SK-MEL-5 (cell line): ENCODE measurements at regions not wholly inside any gene's neighbourhood (a gene's known extent, or its start where the extent isn't known, plus 50 kb on each side); places are given as distances from the start of the nearest gene placed in this dataset.

Experiments
- DNase-seq: peaks from one replicate; pipeline ENCODE4 v3.0.0-alpha.2; 2016; ENCODE audit warnings: low read depth, low spot score
- in situ Hi-C: cut with HindIII; loops from 2 replicates; pipeline ENCODE4 v1.10.0; 2016; ENCODE audit warnings: low sequenced_read_pairs, high pct_unique_total_duplicates, low pct_unique_long_range_greater_than_20kb

- peak; percentile 13 for DNase-seq
- in situ Hi-C loops: no loop called here
Measured at GRCh38 chr5:68745448-68745847, 348.4 kb upstream of the SLC30A5 start.

- no peak for DNase-seq
- in situ Hi-C loops: no loop called here
Measured at GRCh38 chr5:68746220-68746619, 347.6 kb upstream of the SLC30A5 start.

GRCh38 chr5:68746643-68747420 lies 347.0 kb upstream of the SLC30A5 start:
- DNase-seq: no peak
- in situ Hi-C loops: no loop called here

- DNase-seq: no peak
- in situ Hi-C loops: no loop called here
Measured at GRCh38 chr5:68747521-68747920, 346.3 kb upstream of the SLC30A5 start.

GRCh38 chr5:68748101-68748500 lies 345.7 kb upstream of the SLC30A5 start:
- DNase-seq: no peak
- in situ Hi-C loops: no loop called here

- in situ Hi-C loops: no loop called here
- DNase-seq: no peak
Measured at GRCh38 chr5:68749077-68749476, 344.7 kb upstream of the SLC30A5 start.

- in situ Hi-C loops: no loop called here
- DNase-seq: no peak
Measured at GRCh38 chr5:68749631-68750030, 344.2 kb upstream of the SLC30A5 start.

- no peak for DNase-seq
- in situ Hi-C loops: no loop called here
Measured at GRCh38 chr5:68751661-68752060, 342.2 kb upstream of the SLC30A5 start.

- in situ Hi-C loops: no loop called here
- DNase-seq: no peak
Measured at GRCh38 chr5:68754536-68754935, 339.3 kb upstream of the SLC30A5 start.

GRCh38 chr5:68755293-68755692 lies 338.5 kb upstream of the SLC30A5 start:
- DNase-seq: no peak
- in situ Hi-C loops: no loop called here

- DNase-seq: no peak
- in situ Hi-C loops: no loop called here
Measured at GRCh38 chr5:68757006-68757405, 336.8 kb upstream of the SLC30A5 start.

GRCh38 chr5:68757626-68758212 lies 336.1 kb upstream of the SLC30A5 start:
- in situ Hi-C loops: no loop called here
- peak; percentile 16 for DNase-seq

- in situ Hi-C loops: no loop called here
- no peak for DNase-seq
Measured at GRCh38 chr5:68759593-68759992, 334.2 kb upstream of the SLC30A5 start.

- in situ Hi-C loops: no loop called here
- no peak for DNase-seq
Measured at GRCh38 chr5:68762201-68762600, 331.6 kb upstream of the SLC30A5 start.

GRCh38 chr5:68766952-68767464 lies 326.8 kb upstream of the SLC30A5 start:
- in situ Hi-C loops: no loop called here
- no peak for DNase-seq

- no peak for DNase-seq
- in situ Hi-C loops: no loop called here
Measured at GRCh38 chr5:68770551-68770950, 323.3 kb upstream of the SLC30A5 start.

- DNase-seq: no peak
- in situ Hi-C loops: no loop called here
Measured at GRCh38 chr5:68771221-68771620, 322.6 kb upstream of the SLC30A5 start.

GRCh38 chr5:68771732-68772131 lies 322.1 kb upstream of the SLC30A5 start:
- DNase-seq: no peak
- in situ Hi-C loops: no loop called here

GRCh38 chr5:68776381-68776780 lies 317.4 kb upstream of the SLC30A5 start:
- no peak for DNase-seq
- in situ Hi-C loops: no loop called here
